ENCODE measurements at regions not wholly inside any gene's neighbourhood (a gene's known extent, or its start where the extent isn't known, plus 50 kb on each side); places are given as distances from the start of the nearest gene placed in this dataset.
"Not testable (repeated sequence)": the region's sequence is repeated elsewhere in the genome, so short reads cannot be mapped to it uniquely, and the experiment has no call there.

GRCh38 chr22:44576311-44577260, 78.6 kb upstream of the RTL6 start:
- no peak for DNase-seq (ENCODE audit: low read depth in 2 of 2)

- no peak for DNase-seq (ENCODE audit: low read depth in 2 of 2)
Measured at GRCh38 chr22:44575381-44576268, 77.6 kb upstream of the RTL6 start.

GRCh38 chr22:44574640-44575380, 76.8 kb upstream of the RTL6 start:
- no peak for DNase-seq (ENCODE audit: low read depth in 2 of 2)

GRCh38 chr22:44574057-44574639, 76.1 kb upstream of the RTL6 start:
- DNase-seq (ENCODE audit: low read depth in 2 of 2): no peak

GRCh38 chr22:44573451-44573850, 75.4 kb upstream of the RTL6 start:
- no peak for DNase-seq (ENCODE audit: low read depth in 2 of 2)

GRCh38 chr22:44572414-44573207, 74.6 kb upstream of the RTL6 start:
- no peak for DNase-seq (ENCODE audit: low read depth in 2 of 2)

- no peak for DNase-seq (ENCODE audit: low read depth in 2 of 2)
Measured at GRCh38 chr22:44571566-44572413, 73.8 kb upstream of the RTL6 start.

- no peak for DNase-seq (ENCODE audit: low read depth in 2 of 2)
Measured at GRCh38 chr22:44570476-44571445, 72.7 kb upstream of the RTL6 start.

GRCh38 chr22:44569561-44569991, 71.5 kb upstream of the RTL6 start:
- DNase-seq (ENCODE audit: low read depth in 2 of 2): no peak

GRCh38 chr22:44567846-44568493, 69.9 kb upstream of the RTL6 start:
- DNase-seq (ENCODE audit: low read depth in 2 of 2): peak; percentile 20 to 54

GRCh38 chr22:44567378-44567841, 69.4 kb upstream of the RTL6 start:
- DNase-seq (ENCODE audit: low read depth in 2 of 2): not testable (repeated sequence)

- DNase-seq (ENCODE audit: low read depth in 2 of 2): no peak
Measured at GRCh38 chr22:44566911-44567310, 68.9 kb upstream of the RTL6 start.

GRCh38 chr22:44562651-44563050, 64.6 kb upstream of the RTL6 start:
- DNase-seq (ENCODE audit: low read depth in 2 of 2): not testable (repeated sequence)

- no peak for DNase-seq (ENCODE audit: low read depth in 2 of 2)
Measured at GRCh38 chr22:44561139-44561840, 63.3 kb upstream of the RTL6 start.

- not testable (repeated sequence) for DNase-seq (ENCODE audit: low read depth in 2 of 2)
Measured at GRCh38 chr22:44558671-44559070, 60.6 kb upstream of the RTL6 start.

GRCh38 chr22:44557872-44558271, 59.8 kb upstream of the RTL6 start:
- DNase-seq (ENCODE audit: low read depth in 2 of 2): not testable (repeated sequence)
